ENCODE measurements at regions not wholly inside any gene's neighbourhood (a gene's known extent, or its start where the extent isn't known, plus 50 kb on each side); places are given as distances from the start of the nearest gene placed in this dataset.

GRCh38 chr6:56807989-56808337 lies 146.9 kb upstream of the BEND6 start:
- intact Hi-C loops (cut with DNase I; ENCODE audit: low total_unique reads), result no loop called here
- no peaks in the 10 kb centered on the region for H3K27me3 ChIP-seq
- no peak for TF ChIP-seq POLR2AphosphoS5 (IDR thresholded peaks at IDR 0.05)
- TF ChIP-seq CTCF (IDR thresholded peaks at IDR 0.05), result no peak
- TF ChIP-seq POLR2A (IDR thresholded peaks at IDR 0.05), result no peak
- DNase-seq (ENCODE audit: low spot score in 2 of 2), result no peak
- no peaks in the 10 kb centered on the region for H3K36me3 ChIP-seq
- no peak overlapping the region for H3K4me3 ChIP-seq
- H3K4me1 ChIP-seq, result no peaks in the 10 kb centered on the region
- H3K9me3 ChIP-seq, result no peaks in the 10 kb centered on the region
- no peak overlapping the region for H3K27ac ChIP-seq

GRCh38 chr6:56807326-56807988 lies 147.4 kb upstream of the BEND6 start:
- H3K36me3 ChIP-seq, result no peaks in the 10 kb centered on the region
- intact Hi-C loops (cut with DNase I; ENCODE audit: low total_unique reads), result no loop called here
- TF ChIP-seq POLR2AphosphoS5 (IDR thresholded peaks at IDR 0.05), result no peak
- TF ChIP-seq CTCF (IDR thresholded peaks at IDR 0.05), result no peak
- no peak for TF ChIP-seq POLR2A (IDR thresholded peaks at IDR 0.05)
- no peaks in the 10 kb centered on the region for H3K4me1 ChIP-seq
- H3K4me3 ChIP-seq, result no peak overlapping the region
- no peak overlapping the region for H3K27ac ChIP-seq
- no peaks in the 10 kb centered on the region for H3K27me3 ChIP-seq
- DNase-seq (ENCODE audit: low spot score in 2 of 2), result no peak
- no peaks in the 10 kb centered on the region for H3K9me3 ChIP-seq

GRCh38 chr6:56806368-56806767 lies 148.5 kb upstream of the BEND6 start:
- TF ChIP-seq CTCF (IDR thresholded peaks at IDR 0.05), result no peak
- TF ChIP-seq POLR2AphosphoS5 (IDR thresholded peaks at IDR 0.05), result no peak
- no peak for TF ChIP-seq POLR2A (IDR thresholded peaks at IDR 0.05)
- H3K27ac ChIP-seq, result no peak overlapping the region
- H3K27me3 ChIP-seq, result no peaks in the 10 kb centered on the region
- no peak for DNase-seq (ENCODE audit: low spot score in 2 of 2)
- H3K4me3 ChIP-seq, result no peak overlapping the region
- intact Hi-C loops (cut with DNase I; ENCODE audit: low total_unique reads), result no loop called here
- no peaks in the 10 kb centered on the region for H3K4me1 ChIP-seq
- H3K9me3 ChIP-seq, result no peaks in the 10 kb centered on the region
- H3K36me3 ChIP-seq, result no peaks in the 10 kb centered on the region

- H3K4me1 ChIP-seq, result no peaks in the 10 kb centered on the region
- H3K36me3 ChIP-seq, result no peaks in the 10 kb centered on the region
- TF ChIP-seq POLR2A (IDR thresholded peaks at IDR 0.05) (no peak), CTCF (IDR thresholded peaks at IDR 0.05) (no peak), POLR2AphosphoS5 (IDR thresholded peaks at IDR 0.05) (no peak)
- no peaks in the 10 kb centered on the region for H3K27me3 ChIP-seq
- H3K4me3 ChIP-seq, result no peak overlapping the region
- H3K9me3 ChIP-seq, result no peaks in the 10 kb centered on the region
- intact Hi-C loops (cut with DNase I; ENCODE audit: low total_unique reads), result no loop called here
- no peak overlapping the region for H3K27ac ChIP-seq
- DNase-seq (ENCODE audit: low spot score in 2 of 2), result no peak
Observed at GRCh38 chr6:56804996-56805395, 149.9 kb upstream of the BEND6 start.

- intact Hi-C loops (cut with DNase I; ENCODE audit: low total_unique reads), result no loop called here
- Histone ChIP-seq H3K4me3 (no peak overlapping the region), H3K9me3 (no peaks in the 10 kb centered on the region), H3K27ac (no peak overlapping the region), H3K27me3 (no peaks in the 10 kb centered on the region), H3K36me3 (no peaks in the 10 kb centered on the region), H3K4me1 (no peaks in the 10 kb centered on the region)
- TF ChIP-seq POLR2A (IDR thresholded peaks at IDR 0.05) (no peak), CTCF (IDR thresholded peaks at IDR 0.05) (no peak), POLR2AphosphoS5 (IDR thresholded peaks at IDR 0.05) (no peak)
- no peak for DNase-seq (ENCODE audit: low spot score in 2 of 2)
Observed at GRCh38 chr6:56803594-56803993, 151.3 kb upstream of the BEND6 start.
